ENCODE measurements at regions not wholly inside any gene's neighbourhood (a gene's known extent, or its start where the extent isn't known, plus 50 kb on each side); places are given as distances from the start of the nearest gene placed in this dataset.

GRCh38 chr4:128355305-128355704 is 67.7 kb upstream of the PGRMC2 start:
- DNase-seq (ENCODE audit: low spot score): peak; percentile 55

- DNase-seq (ENCODE audit: low spot score): peak; percentile 37
Observed at GRCh38 chr4:128354205-128354821, 66.7 kb upstream of the PGRMC2 start.

- no peak for DNase-seq (ENCODE audit: low spot score)
Observed at GRCh38 chr4:128353791-128354190, 66.2 kb upstream of the PGRMC2 start.

- DNase-seq (ENCODE audit: low spot score): no peak
Observed at GRCh38 chr4:128351502-128351901, 63.9 kb upstream of the PGRMC2 start.

- DNase-seq (ENCODE audit: low spot score): no peak
Observed at GRCh38 chr4:128350449-128351045, 62.9 kb upstream of the PGRMC2 start.

GRCh38 chr4:128349921-128350320 is 62.3 kb upstream of the PGRMC2 start:
- DNase-seq (ENCODE audit: low spot score): no peak

- DNase-seq (ENCODE audit: low spot score): peak; percentile 54
Observed at GRCh38 chr4:128347930-128348660, 60.5 kb upstream of the PGRMC2 start.

- DNase-seq (ENCODE audit: low spot score): peak; percentile 70
Observed at GRCh38 chr4:128347175-128347868, 59.7 kb upstream of the PGRMC2 start.

GRCh38 chr4:128346054-128346716 is 58.6 kb upstream of the PGRMC2 start:
- no peak for DNase-seq (ENCODE audit: low spot score)

- DNase-seq (ENCODE audit: low spot score): no peak
Observed at GRCh38 chr4:128345650-128346049, 58.0 kb upstream of the PGRMC2 start.

GRCh38 chr4:128342762-128343161 is 55.1 kb upstream of the PGRMC2 start:
- no peak for DNase-seq (ENCODE audit: low spot score)

- DNase-seq (ENCODE audit: low spot score): peak; percentile 40
Observed at GRCh38 chr4:128341634-128342033, 54.0 kb upstream of the PGRMC2 start.

- DNase-seq (ENCODE audit: low spot score): no peak
Observed at GRCh38 chr4:128338634-128339355, 51.2 kb upstream of the PGRMC2 start.

GRCh38 chr4:128337863-128338262 is 50.2 kb upstream of the PGRMC2 start:
- no peak for DNase-seq (ENCODE audit: low spot score)

Measured in hematopoietic multipotent progenitor cell treated with erythropoietin and hydrocortisone succinate and interleukin-3 and kit ligand, for 15 days (in vitro differentiated cells).